Suprapubic skin (tissue), 4 donors: ENCODE measurements at regions not wholly inside any gene's neighbourhood (a gene's known extent, or its start where the extent isn't known, plus 50 kb on each side); places are given as distances from the start of the nearest gene placed in this dataset.

Source experiments
- DNase-seq, 2 donors: peaks; one replicate each; pipeline ENCODE4 v3.0.0-alpha.2; 2019; ENCODE audit warnings: low spot score in 2 of 2
- H3K27ac ChIP-seq: fragments of 200-600 bp; sonication (generic); one replicate; pipeline ENCODE4 v1.5.1; 2019
- H3K27me3 ChIP-seq: fragments of 200-600 bp; sonication (generic); one replicate; pipeline ENCODE4 v1.5.1; 2019
- H3K36me3 ChIP-seq: fragments of 200-600 bp; sonication (generic); one replicate; pipeline ENCODE4 v1.5.1; 2019
- H3K4me1 ChIP-seq: fragments of 200-600 bp; sonication (generic); one replicate; pipeline ENCODE4 v1.5.1; 2019
- H3K4me3 ChIP-seq: fragments of 200-600 bp; sonication (generic); one replicate; pipeline ENCODE4 v1.5.1; 2019; ENCODE audit warnings: mild to moderate bottlenecking
- H3K9me3 ChIP-seq: fragments of 200-600 bp; sonication (generic); one replicate; pipeline ENCODE4 v1.5.1; 2019
- CTCF ChIP-seq, 2 donors: fragments of 200-600 bp in 1 of 2; fragments of 450-650 bp in 1 of 2; sonication (generic) in 1 of 2; IDR thresholded peaks; one replicate each; pipeline ENCODE4 v1.5.1; 2016 to 2019; ENCODE audit warnings: antibody characterized with exemption in 2 of 2, mild to moderate bottlenecking in 1 of 2, moderate library complexity in 1 of 2
- EP300 ChIP-seq: sonication (generic); formaldehyde crosslinking; IDR thresholded peaks from one replicate; pipeline ENCODE4 v1.6.1; 2017; ENCODE audit warnings: antibody characterized with exemption
- POLR2A ChIP-seq, 2 donors: fragments of 450-650 bp; IDR thresholded peaks; one replicate each; pipeline ENCODE4 v1.6.1; 2017; ENCODE audit warnings: antibody characterized with exemption in 2 of 2, mild to moderate bottlenecking in 2 of 2, moderate library complexity in 2 of 2
- POLR2AphosphoS5 ChIP-seq, 3 donors: sonication (generic); formaldehyde crosslinking; IDR thresholded peaks; one replicate each; pipeline ENCODE4 v1.6.1; 2017; ENCODE audit warnings: antibody characterized with exemption in 3 of 3
- WGBS: methylation state at CpG from one replicate; pipeline ENCODE4 v1.1.5; 2018; 5-methylcytosine and 5-hydroxymethylcytosine counted together

- TF ChIP-seq CTCF (IDR thresholded peaks at IDR 0.05) (no peak), POLR2AphosphoS5 (IDR thresholded peaks at IDR 0.05) (no peak), EP300 (no peak), POLR2A (IDR thresholded peaks at IDR 0.05) (no peak)
- WGBS: 90% methylated on average over 21 of the region's 21 CpGs
- no peak overlapping the region for H3K27ac ChIP-seq
- no peaks in the 10 kb centered on the region for H3K4me1 ChIP-seq
- no peak overlapping the region for H3K4me3 ChIP-seq
- no peaks in the 10 kb centered on the region for H3K9me3 ChIP-seq
- no peak for DNase-seq
- no peaks in the 10 kb centered on the region for H3K36me3 ChIP-seq
- no peaks in the 10 kb centered on the region for H3K27me3 ChIP-seq
Observed at GRCh38 chr2:111716905-111717775, 166.9 kb downstream of the ANAPC1 start.
